ENCODE measurements at regions not wholly inside any gene's neighbourhood (a gene's known extent, or its start where the extent isn't known, plus 50 kb on each side); places are given as distances from the start of the nearest gene placed in this dataset.

GRCh38 chr5:144092508-144092907, 78.0 kb downstream of the YIPF5 start:
- H3K27me3 Mint-ChIP-seq = no peaks in the 10 kb centered on the region
- H3K4me3 Mint-ChIP-seq = no peak overlapping the region
- no peaks in the 10 kb centered on the region for H3K9me3 Mint-ChIP-seq
- no peak overlapping the region for H3K27ac Mint-ChIP-seq
- DNase-seq (ENCODE audit: extremely low spot score, unreplicated experiment) = no peak
- no peak for TF ChIP-seq CTCF (conservative IDR thresholded peaks at IDR 0.05)
- no peaks in the 10 kb centered on the region for H3K36me3 Mint-ChIP-seq
- H3K4me1 Mint-ChIP-seq (ENCODE audit: unreplicated experiment) = peaks cover 33% of the 10 kb centered on the region

GRCh38 chr5:144093400-144093799, 77.1 kb downstream of the YIPF5 start:
- Mint-ChIP-seq H3K27ac (no peak overlapping the region), H3K4me1 (ENCODE audit: unreplicated experiment) (peaks cover 33% of the 10 kb centered on the region), H3K9me3 (no peaks in the 10 kb centered on the region), H3K36me3 (no peaks in the 10 kb centered on the region), H3K27me3 (no peaks in the 10 kb centered on the region), H3K4me3 (no peak overlapping the region)
- no peak for DNase-seq (ENCODE audit: extremely low spot score, unreplicated experiment)
- no peak for TF ChIP-seq CTCF (conservative IDR thresholded peaks at IDR 0.05)

- TF ChIP-seq CTCF (conservative IDR thresholded peaks at IDR 0.05) = no peak
- H3K4me1 Mint-ChIP-seq (ENCODE audit: unreplicated experiment) = peaks cover 28% of the 10 kb centered on the region
- H3K27me3 Mint-ChIP-seq = no peaks in the 10 kb centered on the region
- H3K36me3 Mint-ChIP-seq = no peaks in the 10 kb centered on the region
- DNase-seq (ENCODE audit: extremely low spot score, unreplicated experiment) = no peak
- no peak overlapping the region for H3K27ac Mint-ChIP-seq
- H3K9me3 Mint-ChIP-seq = no peaks in the 10 kb centered on the region
- H3K4me3 Mint-ChIP-seq = no peak overlapping the region
Observed at GRCh38 chr5:144093868-144094267, 76.6 kb downstream of the YIPF5 start.

GRCh38 chr5:144100702-144101101, 69.8 kb downstream of the YIPF5 start:
- no peaks in the 10 kb centered on the region for H3K9me3 Mint-ChIP-seq
- no peak overlapping the region for H3K4me3 Mint-ChIP-seq
- no peaks in the 10 kb centered on the region for H3K27me3 Mint-ChIP-seq
- DNase-seq (ENCODE audit: extremely low spot score, unreplicated experiment) = no peak
- peaks cover 5% of the 10 kb centered on the region for H3K4me1 Mint-ChIP-seq (ENCODE audit: unreplicated experiment)
- no peak overlapping the region for H3K27ac Mint-ChIP-seq
- H3K36me3 Mint-ChIP-seq = no peaks in the 10 kb centered on the region
- no peak for TF ChIP-seq CTCF (conservative IDR thresholded peaks at IDR 0.05)

- H3K27ac Mint-ChIP-seq = no peak overlapping the region
- H3K9me3 Mint-ChIP-seq = no peaks in the 10 kb centered on the region
- no peaks in the 10 kb centered on the region for H3K36me3 Mint-ChIP-seq
- no peak for DNase-seq (ENCODE audit: extremely low spot score, unreplicated experiment)
- H3K4me3 Mint-ChIP-seq = no peak overlapping the region
- TF ChIP-seq CTCF (conservative IDR thresholded peaks at IDR 0.05) = no peak
- peaks cover 5% of the 10 kb centered on the region for H3K4me1 Mint-ChIP-seq (ENCODE audit: unreplicated experiment)
- H3K27me3 Mint-ChIP-seq = no peaks in the 10 kb centered on the region
Observed at GRCh38 chr5:144101616-144102015, 68.8 kb downstream of the YIPF5 start.

GRCh38 chr5:144102361-144102760, 68.1 kb downstream of the YIPF5 start:
- TF ChIP-seq CTCF (conservative IDR thresholded peaks at IDR 0.05) = no peak
- Mint-ChIP-seq H3K27ac (no peak overlapping the region), H3K4me3 (no peak overlapping the region), H3K4me1 (ENCODE audit: unreplicated experiment) (peaks cover 5% of the 10 kb centered on the region), H3K27me3 (no peaks in the 10 kb centered on the region), H3K9me3 (no peaks in the 10 kb centered on the region), H3K36me3 (no peaks in the 10 kb centered on the region)
- no peak for DNase-seq (ENCODE audit: extremely low spot score, unreplicated experiment)

Measured in type B pancreatic cell (in vitro differentiated cells).